ENCODE measurements at regions not wholly inside any gene's neighbourhood (a gene's known extent, or its start where the extent isn't known, plus 50 kb on each side); places are given as distances from the start of the nearest gene placed in this dataset.
"Not testable (repeated sequence)": the region's sequence is repeated elsewhere in the genome, so short reads cannot be mapped to it uniquely, and the experiment has no call there.

DNA sequence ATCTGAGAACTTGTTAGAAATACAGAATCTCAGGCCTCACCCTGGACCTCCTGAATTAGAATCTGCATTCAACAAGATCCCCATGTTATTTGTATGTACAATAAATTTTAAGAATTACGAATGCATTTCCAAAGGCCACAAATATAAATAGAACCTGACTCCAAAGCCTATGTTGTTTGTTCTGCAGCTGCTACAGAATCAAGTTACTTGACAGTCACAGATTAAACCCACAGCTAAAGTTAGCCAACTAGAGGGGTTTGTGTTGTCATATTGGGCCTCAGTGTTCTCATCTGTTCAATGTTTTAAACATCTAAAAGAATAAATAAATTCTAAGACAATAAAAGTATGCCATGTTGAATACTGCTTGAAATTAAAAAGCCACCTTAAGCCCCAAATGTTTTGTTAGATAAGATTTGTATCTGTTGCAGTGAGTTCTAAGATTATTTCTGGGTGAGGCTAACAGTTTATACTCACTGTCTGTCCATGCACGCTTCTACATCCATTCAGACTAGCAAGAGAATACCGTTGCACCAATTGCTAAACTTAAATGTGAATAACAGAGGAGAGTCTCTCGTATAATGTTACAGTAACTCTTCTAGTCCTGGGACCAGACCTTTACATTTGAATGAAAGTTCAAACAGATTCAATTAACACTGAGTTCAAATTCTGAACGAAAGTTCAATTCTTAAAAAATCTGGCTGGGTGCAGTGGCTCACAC lies 200.4 kb downstream of the MEMO1 start:
- Histone ChIP-seq H3K4me1 (no peaks in the 10 kb centered on the region), H3K4me3 (no peak overlapping the region), H4K20me1 (ENCODE audit: low read depth) (no peaks in the 10 kb centered on the region), H3K27me3 (no peaks in the 10 kb centered on the region), H3K36me3 (no peaks in the 10 kb centered on the region), H2AFZ (replicated peaks) (no peak overlapping the region), H3K27ac (no peak overlapping the region), H3K9me3 (ENCODE audit: low read depth) (no peaks in the 10 kb centered on the region), H3K9ac (no peak overlapping the region), H3F3A (ENCODE audit: low read depth) (no peaks in the 10 kb centered on the region), H3K4me2 (no peak overlapping the region), H3K79me2 (ENCODE audit: low read depth) (no peaks in the 10 kb centered on the region)
- peaks cover 3% of the 10 kb centered on the region for H3K4me1 Mint-ChIP-seq
- no peaks in the 10 kb centered on the region for H3K9me3 Mint-ChIP-seq
- peaks cover 2% of the 10 kb centered on the region for H3K27me3 Mint-ChIP-seq (ENCODE audit: insufficient read depth, low read depth)
- DNase-seq (ENCODE audit: low spot score): no peak
- no peaks in the 10 kb centered on the region for H3K36me3 Mint-ChIP-seq
- no peak overlapping the region for H3K4me3 Mint-ChIP-seq
- no peak overlapping the region for H3K27ac Mint-ChIP-seq
- no peak for TF ChIP-seq EZH2 (IDR thresholded peaks at IDR 0.05)
- no peak for TF ChIP-seq CTCF (IDR thresholded peaks at IDR 0.05)
- TF ChIP-seq EZH2phosphoT487 (IDR thresholded peaks at IDR 0.05): no peak

DNA sequence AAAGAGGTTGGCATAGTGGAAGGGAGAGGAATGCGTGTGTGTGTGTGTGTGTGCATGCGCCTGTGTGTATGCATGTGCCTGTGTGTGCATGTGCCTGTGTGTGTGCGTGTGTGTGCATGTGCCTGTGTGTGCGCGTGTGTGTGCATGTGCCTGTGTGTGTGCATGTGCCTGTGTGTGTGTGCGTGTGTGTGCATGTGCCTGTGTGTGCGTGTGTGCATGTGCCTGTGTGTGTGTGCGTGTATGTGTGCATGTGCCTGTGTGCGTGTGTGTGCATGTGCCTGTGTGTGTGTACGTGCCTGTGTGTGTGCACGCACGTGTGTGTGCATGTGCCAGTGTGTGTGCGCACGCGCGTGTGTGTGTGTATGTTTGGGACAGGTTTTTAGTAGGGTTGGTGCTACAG lies 205.1 kb downstream of the MEMO1 start:
- no peaks in the 10 kb centered on the region for H3F3A ChIP-seq (ENCODE audit: low read depth)
- H3K4me1 ChIP-seq: no peaks in the 10 kb centered on the region
- Mint-ChIP-seq H3K36me3 (no peaks in the 10 kb centered on the region), H3K27me3 (ENCODE audit: insufficient read depth, low read depth) (no peaks in the 10 kb centered on the region), H3K9me3 (peaks cover 3% of the 10 kb centered on the region), H3K27ac (no peak overlapping the region), H3K4me1 (peaks cover 3% of the 10 kb centered on the region), H3K4me3 (peak overlapping the region; percentile 14)
- H3K27ac ChIP-seq: no peak overlapping the region
- H3K27me3 ChIP-seq: no peaks in the 10 kb centered on the region
- no peaks in the 10 kb centered on the region for H3K9me3 ChIP-seq (ENCODE audit: low read depth)
- H3K36me3 ChIP-seq: no peaks in the 10 kb centered on the region
- H2AFZ ChIP-seq (replicated peaks): no peak overlapping the region
- no peak for DNase-seq (ENCODE audit: low spot score)
- H3K4me3 ChIP-seq: no peak overlapping the region
- no peak overlapping the region for H3K9ac ChIP-seq
- TF ChIP-seq CTCF (IDR thresholded peaks at IDR 0.05): no peak
- no peak for TF ChIP-seq EZH2 (IDR thresholded peaks at IDR 0.05)
- TF ChIP-seq EZH2phosphoT487 (IDR thresholded peaks at IDR 0.05): no peak
- H3K79me2 ChIP-seq (ENCODE audit: low read depth): no peaks in the 10 kb centered on the region
- H3K4me2 ChIP-seq: no peak overlapping the region
- no peaks in the 10 kb centered on the region for H4K20me1 ChIP-seq (ENCODE audit: low read depth)

DNA sequence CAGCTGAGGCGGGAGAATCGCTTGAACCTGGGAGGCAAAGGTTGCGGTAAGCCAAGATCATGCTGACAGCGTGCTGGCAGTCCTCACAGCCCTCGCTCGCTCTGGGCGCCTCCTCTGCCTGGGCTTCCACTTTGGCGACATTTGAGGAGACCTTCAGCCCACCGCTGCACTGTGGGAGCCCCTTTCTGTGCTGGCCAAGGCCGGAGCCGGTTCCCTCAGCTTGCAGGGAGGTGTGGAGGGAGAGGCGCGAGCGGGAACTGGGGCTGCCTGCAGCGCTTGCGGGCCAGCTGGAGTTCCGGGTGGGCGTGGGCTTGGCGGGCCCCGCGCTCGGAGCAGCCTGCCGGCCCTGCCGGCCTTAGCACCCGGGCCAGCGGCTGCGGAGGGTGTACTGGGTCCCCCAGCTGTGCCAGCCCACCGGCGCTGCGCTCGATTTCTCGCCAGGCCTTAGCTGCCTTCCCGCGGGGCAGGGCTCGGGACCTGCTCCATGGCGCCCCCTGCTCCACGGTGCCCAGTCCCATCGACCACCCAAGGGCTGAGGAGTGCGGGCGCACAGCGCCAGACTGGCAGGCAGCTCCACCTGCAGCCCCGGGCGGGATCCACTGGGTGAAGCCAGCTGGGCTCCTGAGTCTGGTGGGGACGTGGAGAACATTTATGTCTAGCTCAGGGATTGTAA lies 207.2 kb downstream of the MEMO1 start:
- H3K27me3 ChIP-seq; H3K4me3 Mint-ChIP-seq; H3K27me3 Mint-ChIP-seq (ENCODE audit: insufficient read depth, low read depth); H3K36me3 ChIP-seq; DNase-seq (ENCODE audit: low spot score); H4K20me1 ChIP-seq (ENCODE audit: low read depth); H3K4me2 ChIP-seq; H3K4me1 ChIP-seq; H3K36me3 Mint-ChIP-seq; H3F3A ChIP-seq (ENCODE audit: low read depth); H3K27ac Mint-ChIP-seq; H3K4me1 Mint-ChIP-seq; H3K27ac ChIP-seq; H2AFZ ChIP-seq (replicated peaks); H3K4me3 ChIP-seq; H3K79me2 ChIP-seq (ENCODE audit: low read depth); H3K9ac ChIP-seq; H3K9me3 Mint-ChIP-seq; H3K9me3 ChIP-seq (ENCODE audit: low read depth): not testable (repeated sequence)

DNA sequence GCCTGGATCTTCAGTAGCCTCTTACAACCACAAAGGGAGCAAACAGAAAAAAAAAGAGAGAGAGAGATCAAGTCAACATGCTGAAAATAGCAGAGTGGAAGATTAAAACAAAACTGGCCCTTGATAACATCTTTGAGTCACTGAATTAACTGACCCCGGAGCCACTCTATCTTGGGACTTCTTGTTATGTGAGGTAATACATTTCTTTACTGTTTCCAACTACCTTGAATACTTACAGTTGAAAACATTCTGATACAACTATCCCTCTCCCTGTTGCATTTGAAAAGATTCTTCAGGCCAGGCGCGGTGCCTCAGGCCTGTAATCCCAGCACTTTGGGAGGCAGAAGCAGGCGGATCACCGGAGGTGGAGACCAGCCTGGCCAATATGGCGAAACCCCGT lies 208.1 kb downstream of the MEMO1 start:
- TF ChIP-seq CTCF (IDR thresholded peaks at IDR 0.05): no peak
- no peak for TF ChIP-seq EZH2 (IDR thresholded peaks at IDR 0.05)
- no peak for TF ChIP-seq EZH2phosphoT487 (IDR thresholded peaks at IDR 0.05)
- H3K36me3 Mint-ChIP-seq: no peaks in the 10 kb centered on the region
- no peak for DNase-seq (ENCODE audit: low spot score)
- no peaks in the 10 kb centered on the region for H3K27me3 Mint-ChIP-seq (ENCODE audit: insufficient read depth, low read depth)
- no peaks in the 10 kb centered on the region for H3K4me1 ChIP-seq
- no peak overlapping the region for H3K27ac Mint-ChIP-seq
- peaks cover 3% of the 10 kb centered on the region for H3K4me1 Mint-ChIP-seq
- no peaks in the 10 kb centered on the region for H3K36me3 ChIP-seq
- no peak overlapping the region for H3K27ac ChIP-seq
- H3K79me2 ChIP-seq (ENCODE audit: low read depth): no peaks in the 10 kb centered on the region
- H3K9me3 Mint-ChIP-seq: peaks cover 11% of the 10 kb centered on the region
- no peaks in the 10 kb centered on the region for H3K9me3 ChIP-seq (ENCODE audit: low read depth)
- no peaks in the 10 kb centered on the region for H3K27me3 ChIP-seq
- no peaks in the 10 kb centered on the region for H3F3A ChIP-seq (ENCODE audit: low read depth)
- no peaks in the 10 kb centered on the region for H4K20me1 ChIP-seq (ENCODE audit: low read depth)
- no peak overlapping the region for H3K4me3 ChIP-seq
- H3K9ac ChIP-seq: no peak overlapping the region
- H3K4me3 Mint-ChIP-seq: no peak overlapping the region
- no peak overlapping the region for H3K4me2 ChIP-seq
- H2AFZ ChIP-seq (replicated peaks): no peak overlapping the region

DNA sequence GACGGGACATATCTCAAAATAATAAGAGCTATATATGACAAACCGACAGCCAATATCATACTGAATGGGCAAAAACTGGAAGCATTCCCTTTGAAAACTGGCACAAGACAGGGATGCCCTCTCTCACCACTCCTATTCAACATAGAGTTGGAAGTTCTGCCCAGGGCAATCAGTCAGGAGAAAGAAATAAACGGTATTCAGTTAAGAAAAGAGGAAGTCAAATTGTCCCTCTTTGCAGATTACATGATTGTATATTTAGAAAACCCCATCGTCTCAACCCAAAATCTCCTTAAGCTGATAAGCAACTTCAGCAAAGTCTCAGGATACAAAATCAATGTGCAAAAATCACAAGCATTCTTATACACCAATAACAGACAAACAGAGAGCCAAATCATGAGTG lies 211.5 kb downstream of the MEMO1 start:
- H4K20me1 ChIP-seq (ENCODE audit: low read depth); H3K27ac ChIP-seq; H3K4me1 ChIP-seq; H3K36me3 ChIP-seq; H3K36me3 Mint-ChIP-seq; H3K9me3 ChIP-seq (ENCODE audit: low read depth); H3K4me2 ChIP-seq; H3K27me3 ChIP-seq; DNase-seq (ENCODE audit: low spot score); H3K9ac ChIP-seq; H3K4me1 Mint-ChIP-seq; H3K27ac Mint-ChIP-seq; H3K27me3 Mint-ChIP-seq (ENCODE audit: insufficient read depth, low read depth); H3K79me2 ChIP-seq (ENCODE audit: low read depth); H3K4me3 ChIP-seq; H3F3A ChIP-seq (ENCODE audit: low read depth); H2AFZ ChIP-seq (replicated peaks); H3K4me3 Mint-ChIP-seq: not testable (repeated sequence)
- H3K9me3 Mint-ChIP-seq: peaks cover 11% of the 10 kb centered on the region
